HL-60 (cell line): ENCODE measurements at regions not wholly inside any gene's neighbourhood (a gene's known extent, or its start where the extent isn't known, plus 50 kb on each side); places are given as distances from the start of the nearest gene placed in this dataset.

Source experiments
- DNase-seq, 2 experiments: peaks; one replicate each; pipeline ENCODE4 v3.0.0-alpha.2; 2010 to 2020; ENCODE audit warnings: low read depth in 1 of 2, low spot score in 1 of 2
- H3K27ac ChIP-seq: fragments of 250-450 bp; sonication (Bioruptor Pico); replicated peaks from 2 replicates; pipeline ENCODE4 v1.5.1; 2020; ENCODE audit warnings: mild to moderate bottlenecking, moderate library complexity
- H3K27me3 ChIP-seq: fragments of 250-450 bp; sonication (Bioruptor Pico); 2 replicates; pipeline ENCODE4 v1.5.1; 2021; ENCODE audit warnings: mild to moderate bottlenecking, moderate library complexity; ENCODE audit not compliant: insufficient read depth, poor library complexity, severe bottlenecking
- H3K4me3 ChIP-seq: replicated peaks from 2 replicates; pipeline ENCODE4 v1.5.1; 2011; ENCODE audit warnings: mild to moderate bottlenecking, control low read depth, low read length; ENCODE audit not compliant: insufficient read depth
- GABPA ChIP-seq: IDR thresholded peaks from 2 replicates; pipeline ENCODE4 v1.6.1; 2012; ENCODE audit warnings: low read depth
- POLR2AphosphoS5 ChIP-seq: IDR thresholded peaks from 2 replicates; pipeline ENCODE4 v1.6.1; 2012; ENCODE audit warnings: low read depth
- SPI1 ChIP-seq: IDR thresholded peaks from 2 replicates; pipeline ENCODE4 v1.6.1; 2012; ENCODE audit warnings: low read depth, mild to moderate bottlenecking, borderline replicate concordance
- TF ChIP-seq, protein P1 (sequence below): IDR thresholded peaks from one replicate; pipeline ENCODE4 v1.5.1; 2011; ENCODE audit warnings: low read length, control low read depth, inconsistent platforms; ENCODE audit not compliant: insufficient read depth
- TF ChIP-seq, protein P2 (sequence below): IDR thresholded peaks from 2 replicates; pipeline ENCODE4 v1.6.1; 2012; ENCODE audit warnings: low read depth; ENCODE audit not compliant: insufficient replicate concordance

DNA sequence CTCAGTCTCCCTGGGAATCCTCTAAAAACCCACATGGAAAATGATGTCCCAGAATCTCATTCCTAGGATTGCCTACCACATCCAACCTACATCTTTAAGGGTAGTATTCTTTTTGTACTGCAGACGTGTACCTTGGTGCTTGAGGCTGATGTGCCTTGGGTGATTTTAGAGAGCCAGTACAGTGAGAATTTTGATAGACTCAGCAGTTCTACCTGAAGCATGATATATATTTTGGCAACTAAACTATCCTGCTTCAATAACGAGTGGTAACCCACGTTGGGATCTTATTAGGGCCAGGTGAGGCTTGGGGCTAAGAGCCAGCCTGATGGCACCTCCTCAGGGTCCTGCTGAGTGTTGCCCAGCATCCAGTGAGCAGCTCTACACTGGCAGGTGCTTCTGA, 140.4 kb downstream of the ZNF518B start:
- TF ChIP-seq SPI1, result no peak
- TF ChIP-seq POLR2AphosphoS5, result no peak
- TF ChIP-seq, protein P1, sequence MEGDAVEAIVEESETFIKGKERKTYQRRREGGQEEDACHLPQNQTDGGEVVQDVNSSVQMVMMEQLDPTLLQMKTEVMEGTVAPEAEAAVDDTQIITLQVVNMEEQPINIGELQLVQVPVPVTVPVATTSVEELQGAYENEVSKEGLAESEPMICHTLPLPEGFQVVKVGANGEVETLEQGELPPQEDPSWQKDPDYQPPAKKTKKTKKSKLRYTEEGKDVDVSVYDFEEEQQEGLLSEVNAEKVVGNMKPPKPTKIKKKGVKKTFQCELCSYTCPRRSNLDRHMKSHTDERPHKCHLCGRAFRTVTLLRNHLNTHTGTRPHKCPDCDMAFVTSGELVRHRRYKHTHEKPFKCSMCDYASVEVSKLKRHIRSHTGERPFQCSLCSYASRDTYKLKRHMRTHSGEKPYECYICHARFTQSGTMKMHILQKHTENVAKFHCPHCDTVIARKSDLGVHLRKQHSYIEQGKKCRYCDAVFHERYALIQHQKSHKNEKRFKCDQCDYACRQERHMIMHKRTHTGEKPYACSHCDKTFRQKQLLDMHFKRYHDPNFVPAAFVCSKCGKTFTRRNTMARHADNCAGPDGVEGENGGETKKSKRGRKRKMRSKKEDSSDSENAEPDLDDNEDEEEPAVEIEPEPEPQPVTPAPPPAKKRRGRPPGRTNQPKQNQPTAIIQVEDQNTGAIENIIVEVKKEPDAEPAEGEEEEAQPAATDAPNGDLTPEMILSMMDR, result no peak
- TF ChIP-seq GABPA, result no peak
- TF ChIP-seq, protein P2, sequence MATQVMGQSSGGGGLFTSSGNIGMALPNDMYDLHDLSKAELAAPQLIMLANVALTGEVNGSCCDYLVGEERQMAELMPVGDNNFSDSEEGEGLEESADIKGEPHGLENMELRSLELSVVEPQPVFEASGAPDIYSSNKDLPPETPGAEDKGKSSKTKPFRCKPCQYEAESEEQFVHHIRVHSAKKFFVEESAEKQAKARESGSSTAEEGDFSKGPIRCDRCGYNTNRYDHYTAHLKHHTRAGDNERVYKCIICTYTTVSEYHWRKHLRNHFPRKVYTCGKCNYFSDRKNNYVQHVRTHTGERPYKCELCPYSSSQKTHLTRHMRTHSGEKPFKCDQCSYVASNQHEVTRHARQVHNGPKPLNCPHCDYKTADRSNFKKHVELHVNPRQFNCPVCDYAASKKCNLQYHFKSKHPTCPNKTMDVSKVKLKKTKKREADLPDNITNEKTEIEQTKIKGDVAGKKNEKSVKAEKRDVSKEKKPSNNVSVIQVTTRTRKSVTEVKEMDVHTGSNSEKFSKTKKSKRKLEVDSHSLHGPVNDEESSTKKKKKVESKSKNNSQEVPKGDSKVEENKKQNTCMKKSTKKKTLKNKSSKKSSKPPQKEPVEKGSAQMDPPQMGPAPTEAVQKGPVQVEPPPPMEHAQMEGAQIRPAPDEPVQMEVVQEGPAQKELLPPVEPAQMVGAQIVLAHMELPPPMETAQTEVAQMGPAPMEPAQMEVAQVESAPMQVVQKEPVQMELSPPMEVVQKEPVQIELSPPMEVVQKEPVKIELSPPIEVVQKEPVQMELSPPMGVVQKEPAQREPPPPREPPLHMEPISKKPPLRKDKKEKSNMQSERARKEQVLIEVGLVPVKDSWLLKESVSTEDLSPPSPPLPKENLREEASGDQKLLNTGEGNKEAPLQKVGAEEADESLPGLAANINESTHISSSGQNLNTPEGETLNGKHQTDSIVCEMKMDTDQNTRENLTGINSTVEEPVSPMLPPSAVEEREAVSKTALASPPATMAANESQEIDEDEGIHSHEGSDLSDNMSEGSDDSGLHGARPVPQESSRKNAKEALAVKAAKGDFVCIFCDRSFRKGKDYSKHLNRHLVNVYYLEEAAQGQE, result no peak
- Histone ChIP-seq H3K27me3 (no peaks in the 10 kb centered on the region), H3K27ac (no peak overlapping the region), H3K4me3 (no peak overlapping the region)
- DNase-seq, result no peak

DNA sequence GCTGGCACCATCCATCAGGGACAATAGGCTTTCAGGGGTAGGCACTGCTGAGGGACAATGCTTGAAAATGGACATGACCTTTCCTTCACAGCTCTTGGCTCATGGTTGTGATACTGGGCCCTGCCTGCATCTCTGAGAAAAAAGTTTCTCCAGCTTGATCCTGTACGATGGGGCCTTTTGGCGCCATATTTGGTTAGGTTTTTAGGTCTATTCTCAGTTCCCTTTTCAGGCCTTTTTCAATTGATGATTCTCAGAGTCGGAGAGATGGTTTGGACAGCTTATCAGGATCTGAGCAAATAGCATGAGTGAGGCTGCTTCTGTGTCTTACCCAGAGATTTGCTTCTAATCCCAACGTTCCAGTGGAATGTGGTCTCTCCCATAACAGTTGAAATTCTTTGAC, 141.6 kb downstream of the ZNF518B start:
- TF ChIP-seq SPI1 (no peak), POLR2AphosphoS5 (no peak)
- TF ChIP-seq, protein P1, result no peak
- TF ChIP-seq, protein P2, result no peak
- Histone ChIP-seq H3K27me3 (no peaks in the 10 kb centered on the region), H3K27ac (no peak overlapping the region), H3K4me3 (no peak overlapping the region)
- DNase-seq, result no peak

DNA sequence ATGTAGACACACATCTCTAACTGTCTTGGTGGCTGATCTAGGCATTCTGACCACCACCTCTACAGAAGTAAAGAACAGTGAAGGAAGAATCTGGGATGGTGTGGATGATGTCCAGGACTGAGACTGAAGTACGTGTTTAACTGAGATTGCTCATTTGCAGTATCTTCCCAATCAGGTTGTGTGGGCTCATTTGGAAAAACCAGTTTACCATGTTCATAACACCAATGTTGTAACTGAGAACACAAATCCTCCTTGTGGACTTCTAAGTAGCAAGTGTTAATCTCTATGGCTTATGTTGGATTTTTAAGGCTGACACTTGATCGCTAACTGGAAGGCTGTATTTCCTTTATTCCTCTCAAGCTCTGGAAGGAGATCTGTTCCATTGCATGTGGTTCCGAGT, 144.7 kb downstream of the ZNF518B start:
- TF ChIP-seq GABPA, result no peak
- TF ChIP-seq SPI1, result no peak
- TF ChIP-seq, protein P1, result no peak
- no peak for TF ChIP-seq POLR2AphosphoS5
- TF ChIP-seq, protein P2, result no peak

More for the DNA sequence above, 144.7 kb downstream of the ZNF518B start:
- Histone ChIP-seq H3K27me3 (no peaks in the 10 kb centered on the region), H3K4me3 (no peak overlapping the region), H3K27ac (no peak overlapping the region)
- no peak for DNase-seq
